ENCODE measurements at regions not wholly inside any gene's neighbourhood (a gene's known extent, or its start where the extent isn't known, plus 50 kb on each side); places are given as distances from the start of the nearest gene placed in this dataset.

GRCh38 chr2:65490222-65490621, 57.8 kb upstream of the SPRED2 start:
- H3K4me3 Mint-ChIP-seq, result no peak overlapping the region
- POLR2A ChIA-PET, result no interaction called here

GRCh38 chr2:65489269-65489668, 56.9 kb upstream of the SPRED2 start:
- no peak overlapping the region for H3K4me3 Mint-ChIP-seq
- peaks cover 11% of the 10 kb centered on the region; the same call in 1 of the 2 replicates for H3K27me3 Mint-ChIP-seq (ENCODE audit: low read depth)
- CTCF ChIA-PET, result no interaction called here
- no peaks in the 10 kb centered on the region for H3K36me3 Mint-ChIP-seq
- DNase-seq (ENCODE audit: low spot score), result no peak
- ATAC-seq, result no peak
- H3K4me1 Mint-ChIP-seq, result peaks cover 10% of the 10 kb centered on the region
- TF ChIP-seq EMX1 (CRISPR knock-in tag; IDR thresholded peaks at IDR 0.05) (no peak), CTCF (IDR thresholded peaks at IDR 0.05) (no peak), NFYB (CRISPR knock-in tag; conservative IDR thresholded peaks at IDR 0.05; ENCODE audit: low read depth) (no peak), RELA (CRISPR knock-in tag; IDR thresholded peaks at IDR 0.05; ENCODE audit: borderline replicate concordance) (no peak), ZBTB21 (CRISPR knock-in tag; IDR thresholded peaks at IDR 0.05; ENCODE audit: borderline replicate concordance) (no peak), ZNF416 (CRISPR knock-in tag; IDR thresholded peaks at IDR 0.05) (no peak)
- no peaks in the 10 kb centered on the region; the same call in 1 of the 2 replicates for H3K9me3 Mint-ChIP-seq
- H3K27ac Mint-ChIP-seq, result no peak overlapping the region
- POLR2A ChIA-PET, result no interaction called here

More at GRCh38 chr2:65490222-65490621, 57.8 kb upstream of the SPRED2 start:
- TF ChIP-seq ZNF423 (CRISPR knock-in tag; IDR thresholded peaks at IDR 0.05) (no peak), USF1 (CRISPR knock-in tag; IDR thresholded peaks at IDR 0.05) (no peak), MYBL2 (CRISPR knock-in tag; IDR thresholded peaks at IDR 0.05) (no peak), ZBTB43 (CRISPR knock-in tag; IDR thresholded peaks at IDR 0.05) (no peak)
- peaks cover 11% of the 10 kb centered on the region; the same call in 1 of the 2 replicates for H3K27me3 Mint-ChIP-seq (ENCODE audit: low read depth)
- ATAC-seq (no peak), DNase-seq (ENCODE audit: low spot score) (no peak)
- H3K36me3 Mint-ChIP-seq, result no peaks in the 10 kb centered on the region
- CTCF ChIA-PET, result no interaction called here
- peaks cover 10% of the 10 kb centered on the region for H3K4me1 Mint-ChIP-seq
- H3K27ac Mint-ChIP-seq, result no peak overlapping the region
- no peaks in the 10 kb centered on the region; the same call in 1 of the 2 replicates for H3K9me3 Mint-ChIP-seq

- no peak for DNase-seq (ENCODE audit: low spot score)
- H3K9me3 Mint-ChIP-seq, result no peaks in the 10 kb centered on the region; the same call in 1 of the 2 replicates
- no peak overlapping the region for H3K27ac Mint-ChIP-seq
- ChIA-PET CTCF (no interaction called here), POLR2A (no interaction called here)
- no peaks in the 10 kb centered on the region for H3K36me3 Mint-ChIP-seq
- H3K4me3 Mint-ChIP-seq, result no peak overlapping the region
- TF ChIP-seq SP1 (CRISPR knock-in tag; conservative IDR thresholded peaks at IDR 0.05), result no peak
- peaks cover 10% of the 10 kb centered on the region for H3K4me1 Mint-ChIP-seq
- no peak for ATAC-seq
- H3K27me3 Mint-ChIP-seq (ENCODE audit: low read depth), result peaks cover 11% of the 10 kb centered on the region; the same call in 1 of the 2 replicates
Measured at GRCh38 chr2:65488527-65488926, 56.1 kb upstream of the SPRED2 start.

- H3K9me3 Mint-ChIP-seq, result no peaks in the 10 kb centered on the region; the same call in 1 of the 2 replicates
- CTCF ChIA-PET, result interaction anchor here (1.2 kb wide), 1 partner anchor 18 kb away, joined by 3 read pairs; no protein-coding TSS in a partner anchor
- DNase-seq (ENCODE audit: low spot score) (no peak), ATAC-seq (no peak)
- POLR2A ChIA-PET, result no interaction called here
- no peak overlapping the region for H3K27ac Mint-ChIP-seq
- H3K4me3 Mint-ChIP-seq, result no peak overlapping the region
- H3K4me1 Mint-ChIP-seq, result peaks cover 10% of the 10 kb centered on the region
- peaks cover 11% of the 10 kb centered on the region; the same call in 1 of the 2 replicates for H3K27me3 Mint-ChIP-seq (ENCODE audit: low read depth)
- H3K36me3 Mint-ChIP-seq, result no peaks in the 10 kb centered on the region
- no peak for TF ChIP-seq JAZF1 (CRISPR knock-in tag; IDR thresholded peaks at IDR 0.05)
- TF ChIP-seq E2F4 (CRISPR knock-in tag; IDR thresholded peaks at IDR 0.05; ENCODE audit: borderline replicate concordance, low read depth), result no peak
- no peak for TF ChIP-seq IRF2 (CRISPR knock-in tag; IDR thresholded peaks at IDR 0.05; ENCODE audit: borderline replicate concordance, low read depth)
- TF ChIP-seq ZMAT4 (CRISPR knock-in tag; IDR thresholded peaks at IDR 0.05), result no peak
- no peak for TF ChIP-seq ARID4B (CRISPR knock-in tag; IDR thresholded peaks at IDR 0.05; ENCODE audit: borderline replicate concordance)
- TF ChIP-seq GRHL2 (CRISPR knock-in tag; IDR thresholded peaks at IDR 0.05; ENCODE audit: insufficient replicate concordance, severe bottlenecking), result no peak
- TF ChIP-seq RORB (CRISPR knock-in tag; IDR thresholded peaks at IDR 0.05), result no peak
- no peak for TF ChIP-seq TEAD4 (CRISPR knock-in tag; IDR thresholded peaks at IDR 0.05)
Measured at GRCh38 chr2:65487404-65487803, 55.0 kb upstream of the SPRED2 start.

Data from WTC11 (cell line).